HG03521 (cell line): ENCODE measurements at regions not wholly inside any gene's neighbourhood (a gene's known extent, or its start where the extent isn't known, plus 50 kb on each side); places are given as distances from the start of the nearest gene placed in this dataset.
"Not testable (repeated sequence)": the region's sequence is repeated elsewhere in the genome, so short reads cannot be mapped to it uniquely, and the experiment has no call there.

ENCODE experiments used
- ATAC-seq: cut with Tn5 transposase; IDR thresholded peaks from one replicate; pipeline ENCODE4 v1.9.1; 2021; ENCODE audit warnings: mild to moderate bottlenecking, moderate library complexity; ENCODE audit not compliant: unreplicated experiment

DNA sequence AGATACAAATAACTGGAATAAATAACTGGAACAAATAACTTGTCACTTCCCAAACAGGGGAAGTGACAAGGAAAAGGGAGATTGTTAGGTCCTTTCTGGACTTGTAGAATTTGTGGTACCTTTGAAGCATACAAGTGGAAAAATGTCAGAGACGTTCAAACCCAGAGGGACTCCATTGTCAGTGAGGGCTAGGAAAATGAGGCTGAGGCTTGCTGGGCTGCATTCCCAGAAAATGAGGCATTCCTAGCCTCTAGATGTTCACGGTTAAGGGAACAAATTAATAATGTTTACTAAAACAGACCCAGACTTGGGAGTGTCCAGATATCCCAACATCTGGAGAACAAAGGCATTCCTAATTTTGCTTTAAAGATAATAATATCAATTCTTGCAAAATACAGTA lies 1158.0 kb downstream of the PCDH9 start:
- not testable (repeated sequence) for ATAC-seq

DNA sequence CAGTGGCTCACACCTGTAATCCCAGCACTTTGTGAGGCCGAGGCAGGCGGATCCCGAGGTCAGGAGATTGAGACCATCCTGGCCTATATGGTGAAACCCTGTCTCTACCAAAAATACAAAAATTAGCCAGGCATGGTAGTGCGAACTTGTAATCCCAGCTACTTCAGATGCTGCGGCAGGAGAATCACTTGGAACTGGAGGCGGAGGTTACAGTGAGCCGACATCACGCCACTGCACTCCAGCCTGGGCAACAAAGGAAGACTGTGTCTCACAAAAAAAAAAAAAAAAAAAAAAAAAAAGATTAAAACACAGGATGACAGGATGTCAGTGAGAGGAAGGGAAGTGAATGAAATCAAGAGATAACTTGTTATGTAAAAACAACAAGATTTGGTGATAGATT lies 1158.5 kb downstream of the PCDH9 start:
- no peak for ATAC-seq

DNA sequence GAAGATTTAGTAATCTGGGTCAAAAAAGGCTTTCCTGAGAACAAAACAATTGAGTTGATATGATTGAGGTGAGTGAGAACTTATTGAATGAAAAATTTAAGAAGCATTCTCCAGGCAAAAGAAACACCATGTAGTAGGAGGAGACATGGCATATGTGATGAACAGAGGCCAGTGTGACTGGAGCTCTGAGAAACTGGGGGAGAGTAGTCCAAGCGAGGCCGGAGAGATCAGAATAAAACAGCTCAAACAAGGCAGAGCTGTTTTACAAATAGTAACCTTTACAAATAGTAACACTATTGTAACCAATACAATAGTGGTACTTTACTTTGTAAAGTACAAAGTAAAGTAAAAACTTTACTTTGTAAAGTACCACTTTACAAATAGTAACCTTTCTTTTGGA lies 1159.1 kb downstream of the PCDH9 start:
- no peak for ATAC-seq

DNA sequence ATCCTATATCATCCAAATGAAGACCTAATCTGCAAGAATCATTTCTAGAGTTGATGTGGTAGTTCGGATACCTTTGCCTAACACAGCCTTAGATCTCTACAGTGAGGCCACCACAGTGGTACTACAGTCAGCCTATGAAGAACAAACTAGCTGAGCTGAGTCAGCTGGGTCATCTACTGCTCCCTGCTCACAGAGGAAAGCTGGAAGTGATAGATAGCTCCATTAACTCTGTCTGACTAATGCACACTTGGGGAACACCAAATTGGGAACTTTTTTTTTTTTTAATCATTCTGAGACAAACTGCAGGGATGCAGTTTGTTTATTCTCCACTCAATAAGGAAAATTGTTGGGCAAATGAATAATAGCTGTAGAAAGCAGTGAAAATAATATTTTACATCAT lies 1160.6 kb downstream of the PCDH9 start:
- ATAC-seq, result no peak

DNA sequence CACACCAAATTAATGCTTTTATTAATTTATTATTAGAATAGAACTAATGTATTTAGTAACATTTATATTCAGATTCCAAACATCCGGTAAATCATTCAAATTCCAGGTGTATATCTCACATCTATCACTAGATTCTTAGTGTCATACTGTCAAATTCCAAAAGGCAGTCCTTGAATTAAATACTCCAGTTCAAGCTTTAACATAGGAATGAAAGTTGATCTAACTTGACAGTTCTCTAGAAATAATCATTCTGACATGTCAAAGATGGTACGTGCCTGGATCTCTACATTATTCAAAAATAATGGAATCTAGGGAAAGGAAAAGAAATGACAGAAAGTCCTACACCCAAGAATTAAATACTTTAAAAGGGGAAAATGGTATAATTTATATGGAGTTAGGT lies 1161.5 kb downstream of the PCDH9 start:
- no peak for ATAC-seq

DNA sequence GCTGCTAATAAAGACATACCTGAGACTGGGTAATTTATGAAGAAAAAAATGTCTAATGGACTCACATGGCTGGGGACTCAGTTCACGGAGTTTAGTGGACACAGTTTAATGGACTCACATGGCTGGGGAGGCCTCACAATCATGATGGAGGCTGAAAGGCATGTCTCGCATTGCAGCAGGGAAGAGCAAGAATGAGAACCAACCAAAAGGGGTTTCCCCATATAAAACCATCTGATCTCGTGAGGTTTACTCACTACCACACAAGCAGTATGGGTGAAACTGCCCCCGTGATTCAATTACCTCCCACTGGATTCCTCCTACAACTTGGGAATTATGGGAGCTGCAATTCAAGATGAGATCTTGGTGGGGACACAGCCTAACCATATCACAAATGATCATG lies 1181.2 kb downstream of the PCDH9 start:
- ATAC-seq, result no peak

DNA sequence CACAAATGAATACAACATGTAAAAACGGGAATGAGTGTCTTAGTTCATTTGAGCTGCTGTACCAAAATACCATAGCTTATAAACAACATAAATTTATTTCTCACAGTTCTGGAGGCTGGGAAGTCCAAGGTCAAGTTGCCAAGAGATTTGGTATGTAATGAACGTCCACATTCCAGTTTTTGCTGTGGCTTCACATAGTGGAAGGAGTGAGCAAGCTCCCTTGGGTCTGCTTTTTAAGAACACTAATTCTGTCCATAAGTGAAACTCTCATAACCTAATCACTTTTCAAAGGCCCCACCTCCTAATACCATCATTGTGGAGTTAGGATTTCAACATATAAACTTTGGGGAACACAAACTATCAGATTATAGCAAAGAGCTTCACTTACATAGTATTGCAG lies 1189.6 kb downstream of the PCDH9 start:
- ATAC-seq, result no peak

DNA sequence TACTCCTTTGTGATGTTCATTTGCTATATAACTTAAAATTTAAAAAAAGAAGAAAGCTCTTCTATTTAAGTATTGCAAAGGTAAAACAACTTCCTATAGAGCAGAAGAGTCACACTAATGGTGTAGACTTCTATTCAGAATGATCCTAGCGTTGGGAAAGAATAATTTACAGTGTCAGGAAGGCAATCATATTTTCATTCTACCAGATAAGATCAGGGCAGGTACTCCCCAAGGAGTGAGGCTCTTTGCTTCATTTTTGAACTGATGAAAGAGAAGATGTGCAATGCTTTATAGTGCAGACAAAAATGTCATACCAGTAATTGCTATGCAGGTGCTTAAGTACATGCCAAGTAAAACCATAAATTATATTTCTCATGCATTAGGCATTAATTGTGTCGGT lies 1193.0 kb downstream of the PCDH9 start:
- no peak for ATAC-seq

DNA sequence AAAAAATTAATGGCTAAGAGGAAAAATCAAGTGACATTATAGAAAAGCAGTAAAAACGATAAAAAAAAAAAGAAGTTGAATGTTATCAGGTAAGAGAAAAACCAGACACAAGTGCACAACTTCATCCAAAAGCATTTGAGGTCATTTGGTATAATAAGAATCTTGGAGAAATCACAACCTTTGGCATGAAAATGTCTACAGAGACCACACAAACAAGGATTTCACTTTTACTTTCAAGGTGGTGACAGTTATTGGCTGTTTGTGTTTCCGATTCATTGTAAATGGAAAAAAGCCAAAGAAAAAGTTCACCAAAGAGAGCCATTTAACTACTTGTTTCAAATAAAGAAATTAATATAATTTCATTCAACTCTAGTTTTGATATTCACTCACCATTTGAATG lies 1193.5 kb downstream of the PCDH9 start:
- ATAC-seq, result no peak

DNA sequence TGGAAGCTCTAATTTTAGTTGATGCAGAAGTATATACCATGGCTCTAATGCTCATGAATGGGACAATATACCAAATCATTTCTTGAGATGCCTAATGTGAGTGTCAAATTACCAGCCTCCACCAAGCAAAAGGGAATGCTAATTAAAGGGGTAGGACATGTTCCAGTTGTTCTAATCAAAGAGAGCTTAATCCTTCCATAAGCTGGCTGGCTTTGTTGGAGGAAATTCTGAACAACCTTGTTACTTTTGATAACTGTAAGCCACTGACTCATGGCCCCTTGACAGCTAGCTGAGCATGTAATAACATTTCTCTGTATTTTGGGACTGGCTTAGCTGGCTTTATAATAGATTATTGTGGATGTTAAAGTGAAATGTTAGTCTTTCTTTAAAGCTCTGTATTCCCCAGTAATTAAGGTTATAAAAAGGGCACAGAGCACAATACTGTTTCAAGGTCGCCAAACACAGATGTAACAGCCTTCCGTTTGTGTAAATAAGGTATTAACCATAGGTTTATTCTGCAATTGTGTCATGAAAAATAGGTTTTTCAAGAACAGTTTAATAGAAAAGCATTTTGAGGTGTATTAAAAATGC lies 1194.0 kb downstream of the PCDH9 start:
- ATAC-seq, result no peak

DNA sequence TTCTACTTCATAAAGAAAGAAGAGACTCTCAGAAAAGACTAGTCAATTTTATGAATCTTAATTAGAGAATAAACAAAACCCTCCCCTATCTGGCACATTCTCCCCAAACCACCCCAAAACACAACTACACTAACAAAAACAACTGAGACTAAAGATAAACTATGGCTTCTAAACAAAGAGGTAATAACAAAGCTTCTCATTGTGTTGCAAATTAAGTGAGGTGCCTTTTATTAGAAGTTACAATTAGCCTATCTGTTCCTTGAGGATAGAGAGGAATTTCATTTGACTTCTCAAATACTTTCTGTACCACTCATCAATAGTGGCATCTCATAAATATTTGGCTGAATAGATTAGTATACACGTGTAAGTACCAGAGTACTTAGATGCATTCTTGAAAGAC lies 1196.2 kb downstream of the PCDH9 start:
- ATAC-seq, result no peak

DNA sequence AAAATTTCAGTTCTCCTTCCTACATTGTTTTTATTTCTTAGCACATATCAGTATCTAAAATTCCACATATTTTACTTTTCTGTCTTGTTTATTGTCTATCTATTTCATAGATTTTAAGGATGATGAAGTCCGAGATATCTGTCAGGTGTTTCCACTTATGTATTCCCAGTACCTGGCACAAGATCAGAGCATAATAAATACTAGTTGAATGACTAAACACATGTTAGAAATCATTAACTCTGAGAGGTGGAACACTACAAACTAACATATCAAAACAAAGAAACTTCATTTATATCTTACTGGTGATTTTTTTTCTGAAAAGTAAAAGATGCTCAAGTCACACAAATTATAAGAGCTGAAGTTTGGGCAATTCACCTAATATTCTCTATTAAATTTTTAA lies 1208.3 kb downstream of the PCDH9 start:
- no peak for ATAC-seq

DNA sequence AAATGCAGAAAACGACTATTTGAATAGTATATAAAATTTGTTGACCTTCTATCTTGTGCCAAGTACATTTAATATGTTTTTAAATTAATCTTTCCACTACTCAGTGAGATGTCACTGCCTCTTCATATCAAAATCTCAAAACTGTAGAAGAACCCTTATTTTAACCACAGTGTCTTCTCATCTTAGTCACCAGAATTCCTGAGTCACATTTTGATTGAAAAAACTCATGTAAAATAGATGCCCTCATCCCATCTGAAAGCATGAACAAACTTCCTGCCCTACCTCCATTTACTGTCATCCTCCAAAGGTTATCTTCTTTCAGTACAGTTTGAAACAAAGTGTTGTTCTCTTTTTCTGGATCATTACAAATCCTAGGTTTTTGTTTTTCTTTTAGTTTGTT lies 1215.4 kb downstream of the PCDH9 start:
- ATAC-seq, result no peak

DNA sequence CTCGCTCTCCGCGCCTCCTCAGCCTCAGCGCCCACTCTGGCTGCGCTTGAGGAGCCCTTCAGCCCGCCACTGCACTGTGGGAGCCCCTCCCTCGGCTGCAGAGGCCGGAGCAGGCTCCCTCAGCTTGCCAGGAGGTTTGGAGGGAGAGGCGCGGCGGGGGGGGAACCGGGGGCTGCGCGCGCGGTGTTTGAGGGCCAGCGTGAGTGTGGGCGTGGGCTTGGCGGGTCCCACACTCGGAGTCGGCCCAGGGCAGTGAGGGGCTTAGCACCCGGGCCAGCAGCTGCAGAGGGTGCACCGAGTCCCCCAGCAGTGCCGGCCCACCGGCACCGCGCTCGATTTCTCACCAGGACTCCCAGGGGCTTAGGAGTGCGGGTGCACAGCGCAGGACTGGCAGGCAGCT lies 1220.9 kb downstream of the PCDH9 start:
- ATAC-seq, result no peak

DNA sequence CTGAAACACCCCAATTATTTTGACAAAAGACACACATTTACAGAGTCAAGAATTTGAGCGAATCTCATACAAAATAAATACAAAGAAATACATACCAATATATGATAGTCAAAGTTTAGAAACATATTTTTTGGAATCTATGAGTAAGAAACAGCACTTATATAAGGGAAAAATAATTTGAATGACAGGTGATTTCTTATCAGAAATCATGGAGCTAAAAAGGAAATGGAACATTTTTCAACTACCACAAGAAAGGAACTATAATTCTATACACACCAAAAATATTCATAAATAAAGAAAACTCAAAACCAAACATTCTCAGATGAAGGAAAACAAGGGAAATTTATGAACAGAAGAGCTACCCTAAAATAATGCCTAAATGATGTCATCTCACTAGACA lies 1226.6 kb downstream of the PCDH9 start:
- no peak for ATAC-seq

DNA sequence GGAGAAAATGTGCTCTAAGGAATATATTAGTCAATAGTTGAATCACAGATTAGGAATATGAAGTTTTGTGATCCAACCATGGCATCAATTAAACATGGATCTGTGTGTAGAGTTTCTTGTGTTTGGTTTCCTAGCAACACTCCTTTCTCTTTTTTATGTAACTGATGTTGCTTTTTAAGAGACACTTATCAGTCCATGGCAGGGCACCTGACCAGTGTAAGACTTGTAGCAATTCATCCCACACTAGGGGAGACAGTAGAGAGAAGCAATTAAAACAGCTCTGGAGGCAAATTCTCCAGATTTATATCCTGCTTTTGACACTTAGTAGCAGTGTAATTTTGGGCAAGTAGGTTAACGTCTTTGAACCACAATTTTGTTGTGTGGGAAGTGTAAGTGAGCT lies 1229.0 kb downstream of the PCDH9 start:
- no peak for ATAC-seq

DNA sequence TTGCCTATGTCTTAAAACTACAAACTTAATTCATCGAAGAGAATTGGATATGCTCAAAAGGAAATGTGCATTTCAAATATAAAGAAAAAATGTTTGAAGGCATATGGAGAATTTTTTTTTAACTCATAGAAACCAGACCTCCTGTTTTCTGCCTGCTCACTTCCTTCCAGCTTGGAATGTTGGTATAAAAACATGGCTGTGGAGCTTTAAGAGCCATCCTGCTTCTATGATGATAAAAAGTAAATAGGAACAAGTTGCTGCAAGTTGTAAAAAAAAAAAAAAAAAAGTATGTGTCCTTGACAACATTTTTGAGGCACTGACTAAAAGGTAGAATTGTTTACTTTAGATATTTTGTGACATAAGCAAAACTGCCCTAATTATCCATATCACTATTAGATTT lies 1230.7 kb downstream of the PCDH9 start:
- no peak for ATAC-seq

DNA sequence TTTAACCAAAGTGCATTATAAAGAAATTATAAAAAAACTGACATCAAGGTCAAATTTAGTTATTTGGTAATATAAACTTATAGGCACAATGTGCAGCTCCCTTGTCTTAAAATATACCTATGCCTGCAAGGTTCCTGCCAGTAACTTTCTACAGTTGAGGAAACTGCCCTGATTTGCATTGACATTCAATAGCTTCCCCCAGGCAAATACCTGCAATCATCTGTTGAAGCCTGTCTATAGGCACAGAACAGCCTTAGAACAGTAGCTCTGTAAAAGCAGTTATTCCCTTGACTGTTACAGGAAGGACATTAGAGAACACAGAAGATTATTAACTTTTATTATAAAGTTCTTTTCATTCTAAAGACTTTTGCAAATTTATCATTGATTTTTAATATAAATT lies 1239.5 kb downstream of the PCDH9 start:
- ATAC-seq, result no peak

DNA sequence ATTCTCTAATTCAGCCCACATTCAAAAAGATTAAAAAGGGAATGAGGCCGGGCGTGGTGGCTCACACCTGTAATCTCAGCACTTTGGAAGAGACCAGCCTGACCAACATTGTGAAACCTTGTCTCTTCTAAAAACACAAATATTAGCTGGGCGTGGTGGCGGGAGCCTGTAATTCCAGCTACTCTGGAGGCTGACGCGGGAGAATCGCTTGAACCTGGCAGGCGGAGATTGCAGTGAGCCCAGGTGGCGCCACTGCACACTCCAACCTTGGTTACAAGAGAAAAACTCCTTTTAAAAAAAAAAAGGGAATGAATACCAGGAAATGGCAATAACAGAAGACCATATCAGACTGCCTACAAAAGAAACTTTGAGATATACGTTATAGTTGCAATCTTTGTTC lies 1244.5 kb downstream of the PCDH9 start:
- ATAC-seq, result no peak

DNA sequence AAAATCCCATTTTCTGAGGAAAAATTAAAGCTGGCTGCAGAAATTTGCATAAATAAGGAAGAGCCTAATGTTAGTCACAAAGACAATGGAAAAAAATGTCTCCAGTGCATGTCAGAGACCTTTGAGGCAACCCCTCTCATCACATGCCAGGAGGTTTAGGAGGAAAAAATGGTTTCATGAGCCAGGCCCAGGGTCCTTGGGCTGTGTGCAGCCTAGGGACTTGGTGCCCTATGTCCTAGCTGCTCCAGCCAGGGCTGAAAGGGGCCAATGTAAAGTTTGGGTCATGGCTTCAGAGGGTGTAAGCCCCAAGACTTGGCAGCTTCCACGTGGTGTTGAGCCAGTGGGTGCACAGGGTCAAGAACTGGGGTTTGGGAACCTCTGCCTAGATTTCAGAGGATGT lies 1252.6 kb downstream of the PCDH9 start:
- ATAC-seq, result no peak

DNA sequence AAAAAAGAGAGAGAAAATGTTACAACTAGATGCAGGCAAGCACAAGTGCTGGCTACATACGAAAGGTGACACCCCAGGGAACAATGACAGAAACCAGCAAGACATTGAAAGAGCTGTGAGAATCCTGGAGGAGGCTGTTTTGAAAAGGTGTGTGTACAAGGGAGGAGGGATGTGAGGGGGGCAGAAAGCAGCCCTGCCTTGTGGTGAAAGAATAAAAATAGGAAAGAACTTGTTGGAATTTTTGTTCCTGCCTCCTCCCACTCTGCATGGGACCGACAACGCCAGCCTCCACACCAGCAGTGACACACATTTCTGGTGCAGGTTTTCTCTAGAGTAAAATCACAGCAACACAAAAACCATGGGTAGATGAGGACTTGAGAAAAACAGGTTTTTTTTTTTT lies 1258.6 kb downstream of the PCDH9 start:
- no peak for ATAC-seq

DNA sequence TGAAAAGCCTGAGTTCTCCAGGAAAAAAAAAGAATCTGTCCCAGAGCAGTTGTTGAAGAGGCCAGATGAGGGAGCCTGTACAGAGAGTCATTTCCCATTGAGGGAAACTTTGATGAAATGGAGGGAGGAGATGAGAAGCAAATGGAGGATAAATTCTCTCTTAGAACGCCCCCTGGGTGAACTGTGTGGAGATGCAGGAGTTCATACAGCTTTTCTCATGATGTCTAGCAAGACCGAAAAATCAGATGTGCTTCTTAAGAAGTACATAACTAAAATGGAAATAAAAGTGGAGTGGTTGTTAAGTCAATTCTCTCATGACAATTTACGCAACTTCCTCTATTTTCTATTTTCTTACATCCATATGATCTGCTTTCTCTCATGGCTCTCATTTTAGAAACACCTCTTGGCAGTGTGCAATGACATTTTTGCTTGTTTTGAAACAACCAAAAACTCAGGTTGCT lies 1263.1 kb downstream of the PCDH9 start:
- ATAC-seq, result no peak

DNA sequence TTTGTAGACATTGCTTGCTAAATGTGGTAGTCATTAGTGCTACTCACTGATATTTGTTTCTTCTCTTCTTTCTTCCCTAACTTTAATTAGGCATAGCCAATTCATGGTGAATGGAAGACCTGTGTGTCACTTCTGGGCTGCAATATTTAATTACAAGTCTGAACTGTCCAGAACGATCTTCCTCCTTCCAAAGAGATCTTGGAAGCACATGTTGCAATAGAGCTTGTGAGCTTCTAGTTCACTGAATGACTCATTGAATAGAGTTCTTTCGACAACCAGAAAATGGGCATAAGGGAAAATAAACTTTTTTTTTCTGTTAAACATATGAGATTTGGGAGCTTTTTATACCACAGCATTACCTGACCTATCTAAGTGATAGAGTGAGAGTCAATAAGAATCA lies 1264.6 kb downstream of the PCDH9 start:
- no peak for ATAC-seq

DNA sequence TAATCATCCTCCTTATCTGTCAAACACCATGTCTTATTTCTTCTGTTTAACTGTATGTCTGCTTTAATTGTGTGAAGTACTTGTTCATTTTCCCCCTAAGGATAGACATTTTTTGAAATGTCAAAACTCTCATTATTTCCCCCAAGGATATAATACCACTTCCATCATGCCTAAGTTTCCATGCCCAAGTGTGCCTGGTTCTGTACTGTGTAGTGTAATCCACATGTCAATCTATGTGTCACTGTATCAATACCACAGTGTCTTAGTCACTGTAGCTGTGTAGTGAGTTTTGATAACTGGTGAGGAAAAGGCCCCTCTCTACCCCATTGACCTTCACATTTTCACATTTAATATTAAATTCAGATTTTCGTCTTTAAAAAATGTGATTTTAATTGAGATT lies 1265.5 kb downstream of the PCDH9 start:
- ATAC-seq, result no peak
